ENCODE measurements at regions not wholly inside any gene's neighbourhood (a gene's known extent, or its start where the extent isn't known, plus 50 kb on each side); places are given as distances from the start of the nearest gene placed in this dataset.
A peak's percentile ranks its signal among the peaks of the same experiment; 100 is the strongest.

DNA sequence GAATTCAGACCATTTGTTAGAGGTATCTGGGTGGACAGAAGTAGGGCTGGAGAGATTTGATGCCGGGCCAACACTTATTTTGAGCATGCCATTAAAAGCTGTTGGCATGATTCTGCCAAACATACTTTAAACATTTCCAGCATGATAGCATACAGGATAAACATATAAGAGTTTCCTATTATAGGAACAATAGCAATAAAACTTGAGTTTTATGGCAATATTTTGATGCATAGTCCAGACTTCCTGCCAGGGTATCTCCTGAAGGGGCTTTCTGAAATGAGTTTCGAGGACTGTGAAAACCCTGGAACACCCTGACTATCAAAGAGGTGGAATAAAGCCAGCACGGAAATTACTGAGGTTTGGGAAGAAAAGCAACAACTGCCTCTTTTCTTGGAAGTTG, 1398.0 kb upstream of the NXPH2 start:
- DNase-seq, result no peak

DNA sequence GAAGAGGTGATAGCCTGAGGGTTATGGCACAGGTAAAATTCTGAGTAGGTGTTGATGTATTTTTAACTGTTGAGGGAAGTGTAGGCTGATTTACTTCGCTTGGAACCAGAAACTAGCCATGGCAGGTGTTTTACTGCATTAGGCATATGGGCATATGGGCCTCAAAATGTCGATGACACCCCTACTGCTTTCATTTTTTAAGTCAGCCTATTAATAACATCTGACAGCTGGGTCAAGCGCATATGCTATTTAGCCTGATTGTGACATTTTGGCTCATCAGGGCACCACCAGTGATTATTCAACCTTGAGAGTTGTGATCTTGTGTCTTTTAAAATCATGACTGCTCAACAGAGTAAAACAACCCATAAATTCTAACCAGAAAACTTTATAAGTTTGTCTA, 1396.9 kb upstream of the NXPH2 start:
- DNase-seq, result no peak

DNA sequence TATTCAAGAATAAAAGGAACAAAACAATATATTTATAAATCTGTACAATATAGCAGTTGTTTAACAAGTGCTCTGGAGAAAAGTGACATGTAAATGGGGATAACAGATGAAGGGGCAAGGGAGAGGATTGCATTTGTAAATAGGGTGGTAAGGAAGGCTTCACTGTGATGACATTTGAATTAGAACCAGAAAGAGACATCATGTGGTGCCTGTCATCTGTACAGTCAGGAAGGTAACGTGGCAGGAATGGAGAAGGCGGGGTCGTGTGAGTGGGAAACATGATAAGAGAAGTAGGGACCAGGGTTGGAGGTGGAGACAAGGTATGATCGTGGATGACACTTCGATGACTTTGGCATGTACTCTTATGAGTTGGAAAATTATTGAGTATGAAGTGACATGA, 1393.6 kb upstream of the NXPH2 start:
- DNase-seq, result no peak

DNA sequence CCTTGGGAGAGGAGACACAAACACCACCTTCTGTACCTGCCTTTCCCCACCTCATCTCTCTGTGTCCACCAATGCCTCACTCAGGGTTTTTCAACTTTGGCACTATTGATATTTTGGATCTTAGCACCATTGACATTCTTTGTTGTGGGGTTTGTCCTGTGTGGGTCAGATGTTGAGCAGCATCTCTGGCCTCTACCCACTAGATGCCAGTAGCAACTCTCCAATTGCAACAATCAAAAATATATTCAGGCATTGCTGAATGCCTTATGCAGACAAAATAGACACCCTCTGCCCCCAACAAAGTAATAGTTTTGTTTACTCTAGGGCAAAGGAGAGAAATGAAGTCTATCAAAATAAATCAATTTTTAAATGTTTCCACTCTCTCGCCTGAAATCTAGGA, 1384.3 kb upstream of the NXPH2 start:
- no peak for DNase-seq

DNA sequence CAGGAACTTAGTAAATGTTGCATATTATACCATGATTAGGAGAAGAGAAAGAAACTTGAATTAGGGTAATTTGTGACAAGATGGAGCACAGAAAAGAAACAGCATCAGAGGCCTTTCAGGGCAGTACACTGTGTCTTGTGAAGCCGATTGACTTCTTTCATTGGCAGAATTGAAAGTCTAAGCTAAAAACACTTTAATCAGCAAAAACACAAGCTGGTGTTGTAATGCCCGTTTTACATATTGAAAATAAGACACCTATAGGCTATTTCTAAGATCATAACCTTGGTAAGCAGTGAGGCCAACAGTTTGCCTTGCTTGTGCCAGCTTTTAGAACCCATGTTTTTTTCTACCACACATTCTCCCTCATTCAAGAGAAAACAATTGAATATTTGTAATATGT, 1378.1 kb upstream of the NXPH2 start:
- DNase-seq, result no peak

DNA sequence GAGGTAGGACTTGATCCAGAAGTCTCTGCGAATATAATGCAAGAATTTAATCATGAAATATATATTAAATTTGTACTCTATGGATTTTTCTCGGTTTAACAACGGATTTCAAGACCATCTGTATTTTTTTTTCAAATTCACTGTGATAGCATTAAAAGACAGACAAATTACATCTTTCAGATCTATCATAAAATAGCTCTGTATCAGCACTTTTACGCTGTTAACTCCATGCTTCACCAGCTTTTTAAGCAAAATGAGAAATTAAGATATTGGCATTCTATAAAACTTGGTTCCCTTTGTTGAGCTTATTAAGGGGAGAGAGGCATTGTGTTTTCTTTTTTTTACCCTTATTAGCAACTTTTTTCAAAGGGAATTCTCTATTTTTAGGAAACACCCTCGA, 1377.6 kb upstream of the NXPH2 start:
- DNase-seq, result no peak

DNA sequence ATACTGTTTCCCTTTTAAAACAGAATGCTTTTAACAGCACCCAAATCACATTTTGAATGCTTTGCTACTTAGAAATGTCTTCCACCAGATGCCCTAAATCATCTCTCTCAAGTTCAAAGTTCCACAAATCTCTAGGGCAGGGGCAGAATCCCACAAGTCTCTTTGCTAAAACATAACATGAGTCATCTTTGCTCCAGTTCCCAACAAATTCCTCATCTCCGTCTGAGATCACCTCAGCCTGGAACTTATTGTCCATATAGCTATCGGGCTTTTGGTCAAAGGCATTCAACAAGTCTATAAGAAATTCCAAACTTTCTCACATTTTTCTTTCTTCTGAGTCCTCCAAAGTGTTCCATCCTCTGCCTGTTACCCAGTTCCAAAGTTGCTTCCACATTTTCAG, 1374.5 kb upstream of the NXPH2 start:
- no peak for DNase-seq

DNA sequence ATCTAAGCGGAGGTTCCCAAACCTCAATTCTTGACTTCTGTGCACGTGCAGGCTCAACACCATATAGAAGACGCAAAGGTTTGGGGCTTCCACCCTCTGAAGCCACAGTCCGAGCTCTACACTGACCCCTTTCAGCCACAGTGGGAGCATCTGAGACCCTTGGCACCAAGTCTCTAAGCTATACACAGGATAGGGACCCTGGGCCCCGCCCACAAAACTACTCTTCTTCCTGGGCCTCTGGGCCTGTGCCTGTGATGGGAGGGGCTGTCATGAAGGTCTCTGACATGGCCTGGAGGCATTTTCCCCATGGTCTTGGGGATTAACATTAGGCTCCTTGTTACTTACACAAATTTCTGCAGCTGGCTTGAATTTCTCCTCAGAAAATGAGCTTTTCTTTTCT, 1374.1 kb upstream of the NXPH2 start:
- no peak for DNase-seq

DNA sequence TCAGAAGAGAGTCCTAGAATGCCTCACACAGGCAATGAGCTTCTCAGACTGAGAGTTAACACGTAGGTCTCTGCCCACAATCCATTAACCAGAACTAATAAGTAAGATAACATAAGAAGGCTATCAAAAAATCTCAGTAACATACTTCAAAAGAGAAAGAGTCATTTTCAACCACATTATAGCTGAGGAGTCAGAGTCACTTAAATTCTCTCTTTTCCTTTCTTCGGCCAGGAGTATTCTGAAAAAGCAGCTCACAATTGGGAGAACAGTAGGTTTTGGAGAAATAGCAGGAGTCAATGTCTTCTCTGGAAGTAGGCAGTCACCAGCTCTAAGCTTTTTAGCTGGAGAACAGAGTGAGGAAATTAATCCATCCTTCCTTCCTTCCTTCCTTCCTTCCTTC, 1364.4 kb upstream of the NXPH2 start:
- DNase-seq, result no peak

DNA sequence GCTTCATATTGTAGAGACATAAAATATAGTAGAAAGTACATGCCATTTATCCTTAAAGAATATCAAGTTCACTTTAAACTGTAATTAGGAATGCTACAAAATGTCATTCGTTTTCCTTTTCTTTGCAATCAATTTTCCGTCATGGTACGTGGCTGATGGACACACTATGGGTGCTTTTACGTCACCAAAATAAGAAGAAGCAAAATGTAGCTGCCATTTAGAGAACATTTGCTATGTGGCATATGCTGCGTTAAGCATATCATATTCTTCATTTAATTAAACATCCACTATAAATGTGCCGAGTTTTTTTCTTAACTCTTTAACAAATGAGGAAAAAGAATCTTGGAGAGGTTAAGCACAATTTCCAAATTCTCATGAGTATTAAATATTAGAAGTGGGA, 1358.5 kb upstream of the NXPH2 start:
- no peak for DNase-seq

DNA sequence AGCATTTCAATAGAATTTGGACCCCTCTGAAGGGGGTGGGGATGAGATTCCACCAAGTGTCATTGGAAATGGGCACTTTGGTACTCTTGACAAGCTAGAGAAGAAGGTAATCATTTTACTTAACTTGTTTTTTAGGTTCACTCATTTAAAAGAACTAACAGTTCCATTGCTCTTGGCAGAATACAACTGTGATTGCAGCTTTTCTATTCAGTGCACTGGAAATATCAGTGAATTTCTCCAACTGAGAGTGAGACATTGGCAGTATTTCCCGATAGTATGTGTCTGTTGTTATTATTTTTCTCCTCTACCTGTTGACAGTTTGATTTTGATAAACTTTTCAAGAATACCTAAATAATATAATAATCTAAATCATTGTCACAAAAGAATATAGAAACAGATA, 1356.7 kb upstream of the NXPH2 start:
- no peak for DNase-seq

DNA sequence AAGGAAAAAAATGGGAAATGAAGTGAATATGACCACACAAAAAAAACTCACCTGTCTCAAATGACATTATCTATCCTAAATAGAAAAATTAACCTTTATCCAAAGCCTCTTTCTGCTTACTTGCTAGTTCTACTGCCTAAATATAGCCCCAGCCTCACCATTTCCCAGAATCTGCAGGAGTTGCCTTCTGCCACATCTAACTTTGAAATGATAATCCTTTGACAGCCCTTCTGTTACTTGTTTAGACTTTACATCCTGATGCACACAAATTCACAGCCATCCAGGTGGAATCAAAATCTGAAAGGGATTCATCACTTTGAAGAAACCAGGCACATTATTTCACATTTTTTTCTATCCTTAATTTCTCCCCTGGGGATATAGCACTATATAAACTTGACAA, 1356.2 kb upstream of the NXPH2 start:
- no peak for DNase-seq

DNA sequence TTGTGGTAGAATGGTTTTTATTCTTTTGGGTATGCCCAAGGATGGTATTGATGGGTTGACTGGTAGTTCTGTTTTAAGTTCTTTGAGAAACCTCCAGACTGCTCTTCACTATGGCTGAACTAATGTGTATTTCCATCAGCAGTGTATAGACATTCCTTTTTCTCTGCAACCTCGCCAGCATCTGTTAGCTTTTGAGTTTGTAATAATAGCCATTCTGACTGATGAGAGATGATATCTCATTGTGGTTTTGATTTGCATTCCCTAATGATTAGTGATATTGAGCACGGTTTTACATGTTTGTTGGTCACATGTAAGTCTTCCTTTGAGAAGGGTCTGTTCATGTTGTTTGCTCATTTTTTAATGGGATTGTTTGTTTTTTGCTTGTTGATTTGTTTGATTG, 1348.7 kb upstream of the NXPH2 start:
- DNase-seq, result no peak

DNA sequence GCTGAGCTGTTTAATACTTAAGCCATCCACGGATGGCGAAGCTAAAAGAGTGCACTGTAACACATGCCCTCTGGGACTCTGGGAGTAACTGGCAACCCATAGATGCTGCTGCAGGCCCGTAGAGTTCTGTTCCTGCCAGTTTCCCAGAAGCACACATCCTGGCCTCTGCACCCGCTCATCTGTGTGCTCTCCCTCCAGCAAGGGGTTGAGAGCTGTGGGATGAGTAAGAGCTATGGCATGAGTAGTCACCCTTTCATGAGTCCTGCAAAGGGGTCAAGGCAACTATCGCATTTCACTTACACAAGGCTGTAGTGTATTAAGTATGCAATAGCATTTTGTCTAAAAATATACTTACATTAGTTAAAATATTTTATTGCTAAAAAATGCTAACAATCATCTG, 1341.8 kb upstream of the NXPH2 start:
- DNase-seq, result no peak

DNA sequence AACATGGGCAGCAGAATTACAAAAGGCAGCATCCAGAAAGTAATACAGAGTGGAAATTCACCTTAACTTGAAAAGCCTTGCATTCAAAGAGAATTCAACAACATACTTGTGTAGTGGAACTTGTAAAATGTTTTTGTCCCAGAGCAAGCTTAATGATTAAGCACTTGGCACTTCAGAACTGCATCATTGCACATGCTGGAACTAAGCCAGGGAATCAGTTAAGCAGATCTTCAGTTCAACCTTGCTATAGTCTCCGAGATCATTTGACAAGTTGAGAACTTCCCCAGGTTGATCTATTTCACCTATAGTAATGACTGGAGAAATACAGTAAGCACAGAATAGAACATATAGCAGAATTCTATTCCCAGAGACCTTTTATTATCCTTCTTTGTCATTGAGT, 1337.2 kb upstream of the NXPH2 start:
- no peak for DNase-seq

DNA sequence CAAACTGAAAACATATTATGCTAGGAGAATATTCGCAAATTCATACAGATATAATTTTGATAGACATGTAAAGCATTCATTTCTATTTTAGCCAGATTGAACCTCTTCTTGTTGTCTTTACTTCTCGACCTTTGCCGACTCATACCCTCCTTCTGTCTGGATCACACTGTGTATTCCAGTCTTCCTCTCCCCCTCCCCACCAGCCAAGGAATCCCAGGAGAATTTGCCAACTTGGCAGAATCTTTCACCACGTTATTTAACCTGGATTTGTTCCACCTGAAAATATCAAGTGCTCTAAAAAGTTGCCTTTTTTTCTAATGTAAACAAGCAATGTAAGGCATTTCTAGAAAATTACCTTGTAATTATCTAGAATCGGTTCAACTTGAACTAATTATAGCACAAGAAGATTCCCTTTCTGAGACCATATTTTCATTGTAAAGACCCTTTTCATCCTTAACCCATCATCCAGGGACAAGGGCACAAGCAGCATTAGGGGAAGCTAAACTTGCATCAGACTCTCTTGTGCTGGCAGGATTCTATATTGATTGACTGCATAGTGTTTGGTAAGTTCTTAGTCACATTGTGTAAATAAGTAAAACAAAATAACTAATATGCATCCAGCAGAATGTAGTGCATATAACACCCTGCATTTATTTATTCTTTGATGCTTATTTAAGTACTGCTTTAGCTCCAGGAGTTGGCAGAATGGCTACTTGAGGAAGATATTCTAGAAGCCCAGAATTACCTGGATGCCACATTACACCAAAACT, 1328.7 kb upstream of the NXPH2 start:
- DNase-seq, result no peak

DNA sequence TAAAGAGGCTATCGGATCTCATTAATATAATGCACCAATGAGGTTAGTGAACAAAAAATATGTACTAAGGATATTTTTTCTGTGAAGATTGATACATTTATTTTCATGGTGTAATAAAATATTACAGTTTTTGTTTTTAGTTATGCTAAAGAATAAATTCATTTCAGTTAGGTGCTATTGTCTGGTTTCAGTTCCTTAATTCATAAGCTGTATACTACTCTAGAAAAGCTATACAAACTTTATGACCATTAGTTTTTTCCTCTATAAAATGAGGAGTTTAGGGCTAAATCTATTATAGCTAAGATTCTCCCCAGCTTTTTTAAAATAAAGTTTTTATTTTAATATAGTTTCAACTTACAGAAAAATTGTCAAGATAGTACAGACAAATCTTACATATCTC, 1311.7 kb upstream of the NXPH2 start:
- no peak for DNase-seq

DNA sequence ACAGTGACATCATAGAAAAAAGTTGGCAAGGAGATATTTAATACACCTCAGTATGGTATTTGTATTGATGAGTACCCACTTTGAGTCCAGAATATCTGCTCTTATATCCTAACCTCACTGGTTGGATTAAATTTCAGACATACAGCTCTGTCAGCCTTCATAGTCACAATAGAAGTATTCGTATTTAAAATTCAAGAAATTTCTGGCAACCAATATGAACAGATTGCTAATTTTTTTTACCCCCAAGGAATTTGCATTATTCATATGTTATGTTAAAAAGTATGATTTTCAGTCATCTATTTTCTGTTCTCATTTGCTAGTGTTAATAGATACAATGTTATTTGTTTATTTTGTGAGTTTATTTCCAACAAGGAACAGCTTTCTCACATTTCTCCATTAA, 1306.8 kb upstream of the NXPH2 start:
- DNase-seq, result no peak

DNA sequence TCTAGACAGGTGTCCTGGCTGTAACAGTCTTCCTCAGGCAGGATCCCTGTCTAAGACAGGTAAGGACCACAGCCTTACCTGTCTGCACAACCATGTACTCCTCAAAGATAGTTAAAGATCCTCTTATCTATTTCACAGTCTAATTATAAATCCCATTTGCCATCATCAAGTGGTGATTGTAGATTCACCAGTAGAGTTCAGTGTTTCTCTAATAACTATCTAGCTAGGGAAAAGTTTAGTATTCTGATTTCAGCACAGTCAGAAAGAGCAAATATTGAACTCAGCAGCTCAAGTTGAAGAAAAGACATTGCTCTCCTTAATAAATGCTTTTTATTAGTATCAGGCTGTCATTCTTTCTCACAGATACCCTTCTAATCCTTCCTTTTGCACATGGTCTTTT, 1305.5 kb upstream of the NXPH2 start:
- no peak for DNase-seq

DNA sequence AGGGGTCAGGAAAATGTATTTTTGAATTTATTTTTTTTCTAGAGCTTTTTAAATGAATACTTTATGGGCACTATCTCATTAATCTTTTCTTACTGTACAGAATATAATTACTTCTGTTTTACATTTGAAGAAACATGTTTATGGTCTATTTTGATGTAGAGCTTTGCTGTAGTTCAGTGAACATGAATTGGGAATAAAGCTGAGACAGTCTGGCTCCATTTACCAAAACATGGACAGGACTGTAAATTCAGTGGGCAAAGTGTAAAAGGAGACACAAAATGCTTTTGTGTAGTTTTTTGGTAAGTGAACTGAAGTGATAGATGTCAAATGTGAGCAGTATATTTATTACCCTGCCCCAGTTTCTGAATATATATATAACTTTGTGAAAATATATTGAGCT, 1298.8 kb upstream of the NXPH2 start:
- DNase-seq, result no peak

DNA sequence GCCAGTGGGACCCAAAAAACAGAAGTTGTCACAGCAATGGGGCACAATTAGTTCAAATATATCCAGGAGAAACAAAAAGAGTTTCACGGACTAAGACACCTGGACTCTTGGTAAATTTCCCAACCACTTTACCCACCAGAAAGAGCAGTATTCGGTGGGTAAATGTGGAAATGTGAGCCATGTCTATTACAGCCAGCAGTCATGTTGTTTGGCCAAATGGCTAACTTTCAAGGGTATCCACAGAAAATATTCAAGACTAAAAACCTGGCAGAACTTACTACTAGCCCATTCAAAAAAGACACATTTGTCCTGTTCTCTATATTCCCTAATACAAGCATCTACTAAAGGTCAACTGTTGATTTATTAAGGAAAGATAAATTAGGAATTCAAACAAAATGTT, 1296.0 kb upstream of the NXPH2 start:
- no peak for DNase-seq

DNA sequence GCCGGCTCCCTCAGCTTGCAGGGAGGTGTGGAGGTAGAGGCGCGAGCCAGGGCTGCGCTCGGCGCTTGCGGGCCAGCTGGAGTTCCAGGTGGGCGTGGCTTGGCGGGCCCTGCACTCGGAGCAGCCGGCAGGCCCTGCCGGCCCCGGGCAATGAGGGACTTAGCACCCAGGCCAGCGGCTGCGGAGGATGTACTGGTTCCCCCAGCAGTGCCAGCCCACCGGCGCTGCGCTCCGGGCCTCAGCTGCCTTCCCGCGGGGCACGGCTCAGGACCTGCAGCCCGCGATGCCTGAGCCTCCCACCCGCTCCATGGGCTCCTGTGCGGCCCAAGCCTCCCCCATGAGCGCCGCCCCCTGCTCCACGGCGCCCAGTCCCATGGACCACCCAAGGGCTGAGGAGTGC, 1293.6 kb upstream of the NXPH2 start:
- peak; percentile 6 for DNase-seq

DNA sequence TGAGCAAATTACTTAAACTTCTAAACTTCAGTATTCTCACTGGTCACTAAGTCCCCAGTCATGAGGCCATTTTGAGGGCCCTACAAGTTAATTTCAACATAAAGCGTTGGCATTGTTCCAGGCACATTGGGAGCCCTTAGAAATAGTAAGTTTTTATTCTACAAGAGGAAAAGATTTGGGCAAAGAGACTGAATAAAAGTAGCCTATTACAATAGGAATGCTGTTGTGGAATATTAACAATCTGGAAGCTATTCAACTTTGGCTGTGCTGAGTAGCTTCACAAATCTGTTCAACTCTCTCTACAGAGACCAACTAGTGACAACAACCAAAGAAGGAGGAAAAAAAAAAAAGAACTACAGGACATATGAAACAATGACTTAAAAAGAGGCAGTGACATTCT, 1287.5 kb upstream of the NXPH2 start:
- DNase-seq, result no peak

DNA sequence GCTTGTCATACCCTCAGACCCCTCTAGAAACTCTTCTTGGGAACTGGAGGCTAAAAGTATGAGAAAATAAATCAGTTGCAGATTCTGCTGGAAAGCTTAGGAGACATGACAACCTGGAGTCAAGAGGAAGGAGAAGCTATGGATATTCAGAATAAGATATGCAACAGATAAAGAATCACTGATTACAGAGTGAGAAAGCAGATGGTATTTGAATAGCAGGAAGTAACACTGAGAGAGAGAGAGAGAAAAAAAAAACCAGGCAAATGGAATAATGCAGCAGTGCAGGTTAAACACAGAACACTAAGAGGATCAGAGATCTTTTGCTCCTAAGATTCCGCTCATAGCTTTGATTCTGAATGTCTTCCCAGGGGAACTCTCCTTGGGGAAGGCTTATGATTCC, 1284.1 kb upstream of the NXPH2 start:
- DNase-seq, result no peak

DNA sequence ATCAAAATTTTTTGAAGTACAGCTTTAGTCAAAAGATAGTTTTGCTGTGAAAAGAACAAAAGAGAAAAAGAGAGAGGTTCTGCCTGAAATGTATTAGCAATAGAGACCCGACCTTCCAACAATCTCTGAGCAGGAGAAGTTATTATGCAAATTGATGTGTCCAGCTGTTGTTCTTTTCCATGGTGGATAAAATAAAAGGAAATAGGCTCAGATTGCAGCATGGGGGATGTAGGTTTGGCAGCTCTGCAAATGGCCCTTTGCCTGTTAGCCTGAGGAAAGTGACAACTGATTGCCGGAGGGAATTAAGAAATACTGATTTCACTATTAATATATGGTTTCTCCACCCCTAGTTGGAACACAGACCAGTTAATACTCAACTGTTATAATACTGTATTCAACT, 1283.2 kb upstream of the NXPH2 start:
- DNase-seq, result no peak

DNA sequence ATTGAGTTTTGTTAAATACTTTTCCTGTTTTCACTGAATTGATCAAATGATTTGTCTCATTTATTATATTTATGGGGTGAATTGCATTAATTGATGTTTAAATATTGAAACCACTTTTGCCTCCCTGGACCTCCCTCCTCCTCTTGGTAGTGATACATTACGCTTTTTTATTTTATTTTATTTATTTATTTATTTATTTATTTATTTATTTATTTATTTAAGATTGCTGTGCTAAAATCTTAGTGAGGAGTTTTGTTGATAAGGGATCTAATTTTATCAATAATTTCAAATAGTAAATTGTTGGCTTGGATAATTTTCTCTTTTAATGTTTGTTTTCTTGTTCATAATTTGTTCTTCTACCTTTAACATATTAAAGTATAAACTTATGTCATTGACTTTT, 1281.0 kb upstream of the NXPH2 start:
- DNase-seq, result no peak
